IgD-negative memory B cell (primary cell): ENCODE measurements at regions not wholly inside any gene's neighbourhood (a gene's known extent, or its start where the extent isn't known, plus 50 kb on each side); places are given as distances from the start of the nearest gene placed in this dataset.
"Not testable (repeated sequence)": the region's sequence is repeated elsewhere in the genome, so short reads cannot be mapped to it uniquely, and the experiment has no call there.

Source experiments
- H3K27ac Mint-ChIP-seq, 3 donors: one replicate each; pipeline ENCODE4 v1.8.0; 2020 to 2022; ENCODE audit warnings: mild to moderate bottlenecking in 3 of 3, mixed read lengths in 3 of 3, moderate library complexity in 1 of 3
- H3K27me3 Mint-ChIP-seq: one replicate; pipeline ENCODE4 v1.8.0; 2021; ENCODE audit warnings: mixed read lengths
- H3K36me3 Mint-ChIP-seq: one replicate; pipeline ENCODE4 v1.8.0; 2020; ENCODE audit warnings: mild to moderate bottlenecking, mixed read lengths
- H3K4me1 Mint-ChIP-seq, 3 donors: one replicate each; pipeline ENCODE4 v1.8.0; 2020 to 2022; ENCODE audit warnings: mixed read lengths in 3 of 3, mild to moderate bottlenecking in 1 of 3
- H3K4me3 Mint-ChIP-seq, 4 donors: one replicate each; pipeline ENCODE4 v1.8.0; 2020 to 2022; ENCODE audit warnings: mild to moderate bottlenecking in 4 of 4, mixed read lengths in 4 of 4, moderate library complexity in 3 of 4
- H3K9me3 Mint-ChIP-seq, 3 donors: one replicate each; pipeline ENCODE4 v1.8.0; 2020 to 2021; ENCODE audit warnings: mixed read lengths in 3 of 3, mild to moderate bottlenecking in 1 of 3

DNA sequence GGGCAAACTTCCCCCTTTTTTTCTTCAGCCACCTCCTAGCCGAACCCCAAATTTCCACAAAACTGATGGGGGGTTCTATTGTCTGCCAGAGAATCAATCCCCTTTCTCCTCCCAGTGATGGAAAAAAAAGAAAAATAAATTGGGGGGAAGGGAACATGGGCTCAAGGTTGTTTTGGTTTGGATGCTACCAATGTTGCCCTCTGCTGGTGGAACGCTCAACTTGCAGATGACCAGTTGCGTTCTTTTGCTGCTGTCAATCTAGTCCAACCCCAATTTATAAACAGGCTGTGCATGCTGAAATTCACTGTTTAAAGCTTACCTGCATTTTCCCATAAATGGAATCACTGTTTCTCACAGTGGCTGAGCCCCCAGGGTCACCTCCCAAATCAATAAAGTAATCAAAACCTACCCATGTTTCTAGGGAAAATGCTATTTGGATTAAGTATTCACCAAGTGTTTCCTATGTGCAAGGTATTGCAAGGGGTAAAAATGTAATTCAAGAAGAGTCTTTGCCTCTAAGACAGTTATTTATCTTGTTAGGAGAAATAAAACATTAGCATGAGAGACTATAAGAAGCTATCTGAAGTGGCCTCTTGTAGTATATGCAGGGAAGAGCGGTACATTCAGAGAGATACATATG lies 116.7 kb upstream of the TMEM164 start:
- Mint-ChIP-seq H3K27ac (no peak overlapping the region), H3K4me1 (peaks cover 23 to 33% (median 27%) of the 10 kb centered on the region in 3 donors), H3K9me3 (no peaks in the 10 kb centered on the region), H3K4me3 (no peak overlapping the region), H3K27me3 (no peaks in the 10 kb centered on the region), H3K36me3 (no peaks in the 10 kb centered on the region)

- no peaks in the 10 kb centered on the region for H3K36me3 Mint-ChIP-seq
- H3K27me3 Mint-ChIP-seq: no peaks in the 10 kb centered on the region
- H3K9me3 Mint-ChIP-seq: no peaks in the 10 kb centered on the region
- peaks cover 25 to 33% (median 31%) of the 10 kb centered on the region in 3 donors for H3K4me1 Mint-ChIP-seq
- H3K4me3 Mint-ChIP-seq: peak overlapping the region; percentile 21 to 39 (median 34)
- H3K27ac Mint-ChIP-seq: peak overlapping the region; percentile 44 to 85 (median 50)
Measured at GRCh38 chrX:109889289-109890006, 113.5 kb upstream of the TMEM164 start.

GRCh38 chrX:109890300-109890699 lies 112.6 kb upstream of the TMEM164 start:
- Mint-ChIP-seq H3K4me1 (peaks cover 25 to 33% (median 31%) of the 10 kb centered on the region in 3 donors), H3K27me3 (no peaks in the 10 kb centered on the region), H3K4me3 (peak overlapping the region in 1 of 4 donors; percentile 59), H3K36me3 (no peaks in the 10 kb centered on the region), H3K9me3 (no peaks in the 10 kb centered on the region), H3K27ac (peak overlapping the region in 1 of 3 donors; percentile 18)

GRCh38 chrX:109890910-109891502 lies 111.9 kb upstream of the TMEM164 start:
- no peaks in the 10 kb centered on the region for H3K36me3 Mint-ChIP-seq
- H3K4me3 Mint-ChIP-seq: no peak overlapping the region

GRCh38 chrX:109896024-109896423 lies 106.9 kb upstream of the TMEM164 start:
- H3K36me3 Mint-ChIP-seq, H3K4me1 Mint-ChIP-seq, H3K27ac Mint-ChIP-seq, H3K9me3 Mint-ChIP-seq, H3K4me3 Mint-ChIP-seq, H3K27me3 Mint-ChIP-seq: not testable (repeated sequence)

More at GRCh38 chrX:109890910-109891502, 111.9 kb upstream of the TMEM164 start:
- peaks cover 25 to 31% (median 31%) of the 10 kb centered on the region in 3 donors for H3K4me1 Mint-ChIP-seq
- no peaks in the 10 kb centered on the region for H3K27me3 Mint-ChIP-seq
- no peaks in the 10 kb centered on the region for H3K9me3 Mint-ChIP-seq
- no peak overlapping the region for H3K27ac Mint-ChIP-seq

DNA sequence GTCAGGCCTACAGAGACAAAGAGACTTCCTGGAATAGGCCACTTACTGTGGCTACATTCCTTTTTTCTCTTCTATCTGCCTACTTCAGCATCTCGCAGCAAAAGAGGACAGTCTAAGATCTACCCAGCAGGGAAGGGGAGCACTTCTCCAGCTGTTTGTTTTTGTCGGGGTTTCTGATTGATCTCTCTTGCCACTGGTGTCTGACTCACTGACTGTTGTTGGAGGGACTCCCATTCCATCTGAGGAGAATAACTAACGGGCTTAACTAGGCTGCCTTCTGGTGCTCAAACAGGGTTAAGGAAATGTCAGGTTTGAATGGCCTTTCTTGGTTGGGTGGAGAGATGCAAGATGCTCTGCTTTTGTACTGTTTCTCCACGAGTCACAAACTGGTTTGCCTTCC lies 100.2 kb upstream of the TMEM164 start:
- Mint-ChIP-seq H3K9me3 (peaks cover 0 to 2% (median 0%) of the 10 kb centered on the region in 3 donors), H3K36me3 (no peaks in the 10 kb centered on the region), H3K27me3 (peaks cover 8% of the 10 kb centered on the region), H3K4me1 (no peaks in the 10 kb centered on the region), H3K27ac (no peak overlapping the region), H3K4me3 (no peak overlapping the region)

DNA sequence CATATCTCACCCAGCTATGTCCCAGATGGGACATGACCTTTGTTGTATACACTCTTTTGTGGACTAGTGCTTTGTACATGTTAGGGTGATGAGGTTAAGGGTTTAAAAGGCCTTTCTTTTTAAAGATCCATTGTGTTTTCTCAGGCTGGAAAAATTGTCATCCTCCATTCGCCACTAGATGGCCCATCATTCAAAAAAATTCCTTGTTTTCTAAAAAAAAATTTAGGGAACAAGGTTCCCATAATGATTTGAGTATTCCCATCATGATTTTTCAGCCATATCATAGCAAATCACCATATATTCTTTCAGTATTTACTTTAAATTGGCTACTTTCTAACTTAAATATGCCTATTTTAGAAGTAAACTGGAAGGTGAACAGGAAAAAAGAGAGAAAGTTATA lies 91.9 kb upstream of the TMEM164 start:
- H3K4me1 Mint-ChIP-seq: no peaks in the 10 kb centered on the region

GRCh38 chrX:109912993-109913392 lies 89.9 kb upstream of the TMEM164 start:
- not testable (repeated sequence) for H3K36me3 Mint-ChIP-seq, H3K27ac Mint-ChIP-seq, H3K4me1 Mint-ChIP-seq, H3K9me3 Mint-ChIP-seq, H3K27me3 Mint-ChIP-seq, H3K4me3 Mint-ChIP-seq

More for the DNA sequence above, 91.9 kb upstream of the TMEM164 start:
- no peak overlapping the region for H3K27ac Mint-ChIP-seq
- H3K27me3 Mint-ChIP-seq: peaks cover 5% of the 10 kb centered on the region
- H3K9me3 Mint-ChIP-seq: no peaks in the 10 kb centered on the region
- no peaks in the 10 kb centered on the region for H3K36me3 Mint-ChIP-seq
- H3K4me3 Mint-ChIP-seq: no peak overlapping the region

- no peaks in the 10 kb centered on the region for H3K9me3 Mint-ChIP-seq
- peaks cover under 1% of the 10 kb centered on the region for H3K27me3 Mint-ChIP-seq
- no peaks in the 10 kb centered on the region for H3K4me1 Mint-ChIP-seq
- no peaks in the 10 kb centered on the region for H3K36me3 Mint-ChIP-seq
- H3K4me3 Mint-ChIP-seq: no peak overlapping the region
- H3K27ac Mint-ChIP-seq: no peak overlapping the region
Measured at GRCh38 chrX:109914114-109914849, 88.6 kb upstream of the TMEM164 start.

DNA sequence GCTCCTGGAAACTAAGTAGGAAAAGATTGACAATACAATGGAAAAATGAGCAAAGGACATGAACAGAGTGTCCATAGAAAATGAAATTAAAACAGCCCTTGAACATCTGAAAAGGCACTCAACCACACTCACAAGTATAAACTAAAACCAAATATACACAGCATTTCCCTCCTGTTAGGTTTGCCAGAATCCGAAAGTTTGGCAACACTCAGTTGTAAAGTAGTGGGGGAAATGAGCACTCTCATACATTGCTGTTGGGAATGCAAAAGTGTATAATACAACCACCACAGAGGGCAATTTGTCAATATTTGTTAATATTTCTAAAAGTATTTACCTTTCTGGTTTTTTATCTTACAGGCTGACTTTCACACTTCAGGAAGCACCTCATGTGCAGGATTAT lies 84.2 kb upstream of the TMEM164 start:
- peaks cover 1% of the 10 kb centered on the region for H3K27me3 Mint-ChIP-seq

DNA sequence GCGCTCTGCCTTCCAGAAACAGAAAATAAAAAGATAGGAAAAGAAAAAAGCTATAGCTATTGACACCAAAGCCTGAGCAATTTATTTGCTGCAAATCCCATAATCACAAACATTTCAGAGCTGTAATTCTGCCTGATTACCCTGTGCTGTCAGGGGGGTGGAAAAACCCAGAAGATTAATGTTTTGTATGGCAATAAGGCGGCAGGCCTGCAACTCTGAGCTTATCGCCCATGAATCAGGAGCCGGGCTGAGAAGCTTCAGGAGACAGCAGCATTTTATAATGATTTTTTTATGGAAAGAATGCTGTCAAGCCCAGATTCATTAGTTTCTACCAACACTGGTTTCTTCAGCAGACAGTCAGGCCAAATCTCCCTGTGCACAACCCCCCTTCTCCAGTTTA lies 82.6 kb upstream of the TMEM164 start:
- H3K4me1 Mint-ChIP-seq: peaks cover 0 to 2% (median 0%) of the 10 kb centered on the region in 3 donors
- peaks cover 1% of the 10 kb centered on the region for H3K27me3 Mint-ChIP-seq
- H3K4me3 Mint-ChIP-seq: no peak overlapping the region
- H3K27ac Mint-ChIP-seq: no peak overlapping the region
- no peaks in the 10 kb centered on the region for H3K36me3 Mint-ChIP-seq
- H3K9me3 Mint-ChIP-seq: no peaks in the 10 kb centered on the region

More for the DNA sequence above, 84.2 kb upstream of the TMEM164 start:
- Mint-ChIP-seq H3K27ac (no peak overlapping the region), H3K4me1 (peaks cover 0 to 2% (median 0%) of the 10 kb centered on the region in 3 donors), H3K36me3 (no peaks in the 10 kb centered on the region), H3K4me3 (no peak overlapping the region), H3K9me3 (no peaks in the 10 kb centered on the region)

DNA sequence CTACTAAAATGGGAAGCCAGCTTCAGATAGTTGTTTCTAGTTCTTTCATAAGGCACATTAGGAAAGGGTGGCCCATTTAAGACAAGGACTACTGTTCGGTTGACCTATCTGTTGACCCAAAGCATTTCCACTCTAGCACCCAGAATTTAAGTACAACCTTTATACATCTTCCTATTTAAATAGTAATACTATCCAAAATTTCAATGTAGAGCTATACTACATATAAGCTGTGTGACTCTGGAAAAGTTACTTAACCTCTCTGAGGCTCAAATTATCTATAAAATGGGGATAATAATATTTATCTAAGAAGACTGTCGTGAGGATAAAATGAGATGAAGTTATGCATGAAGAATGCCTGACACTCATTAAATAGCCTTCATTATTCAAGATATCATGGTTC lies 82.0 kb upstream of the TMEM164 start:
- Mint-ChIP-seq H3K27me3 (peaks cover 1% of the 10 kb centered on the region), H3K4me3 (no peak overlapping the region), H3K36me3 (no peaks in the 10 kb centered on the region), H3K27ac (no peak overlapping the region), H3K9me3 (no peaks in the 10 kb centered on the region), H3K4me1 (peaks cover 0 to 2% (median 0%) of the 10 kb centered on the region in 3 donors)

DNA sequence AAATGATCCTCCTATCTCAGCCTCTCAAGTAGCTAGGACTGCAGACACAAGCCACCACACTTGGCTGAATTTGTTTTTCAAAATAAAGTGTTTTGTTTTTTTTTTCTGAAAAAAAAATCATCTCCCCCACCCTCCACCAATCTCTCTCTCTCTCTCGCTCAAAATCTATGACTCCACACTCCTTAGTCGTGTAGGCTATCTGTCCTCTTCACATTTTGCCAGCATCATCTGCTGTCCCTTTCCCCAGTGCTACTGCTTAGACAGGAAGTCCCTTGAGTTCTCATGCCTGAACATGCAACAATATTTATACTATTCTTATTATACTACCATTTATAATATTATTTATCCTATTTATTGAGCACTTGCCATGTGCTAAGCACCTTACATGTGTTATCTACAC lies 80.7 kb upstream of the TMEM164 start:
- Mint-ChIP-seq H3K27ac (no peak overlapping the region), H3K27me3 (peaks cover 1% of the 10 kb centered on the region), H3K4me3 (no peak overlapping the region), H3K4me1 (peaks cover 0 to 2% (median 0%) of the 10 kb centered on the region in 3 donors), H3K9me3 (no peaks in the 10 kb centered on the region), H3K36me3 (no peaks in the 10 kb centered on the region)

DNA sequence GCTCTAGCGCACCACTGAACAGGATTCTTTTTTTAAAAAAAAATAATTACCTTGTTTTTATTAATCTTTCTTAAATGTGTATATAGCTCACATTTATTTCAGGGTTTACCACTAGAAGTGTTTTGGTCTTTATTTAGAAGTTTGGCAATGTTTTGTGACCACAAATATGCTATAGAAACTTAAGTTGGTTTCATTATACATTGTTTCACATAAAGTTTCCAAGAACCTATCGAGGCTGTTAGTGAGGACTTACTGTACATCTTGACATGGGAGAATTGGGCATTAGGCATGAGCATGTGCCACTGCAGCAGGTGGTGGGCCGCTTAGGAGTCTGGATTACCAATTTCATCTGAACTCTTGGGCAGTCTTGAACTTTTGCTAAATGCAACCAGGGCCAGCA lies 77.9 kb upstream of the TMEM164 start:
- not testable (repeated sequence) for H3K36me3 Mint-ChIP-seq, H3K27ac Mint-ChIP-seq, H3K9me3 Mint-ChIP-seq, H3K27me3 Mint-ChIP-seq, H3K4me1 Mint-ChIP-seq, H3K4me3 Mint-ChIP-seq

DNA sequence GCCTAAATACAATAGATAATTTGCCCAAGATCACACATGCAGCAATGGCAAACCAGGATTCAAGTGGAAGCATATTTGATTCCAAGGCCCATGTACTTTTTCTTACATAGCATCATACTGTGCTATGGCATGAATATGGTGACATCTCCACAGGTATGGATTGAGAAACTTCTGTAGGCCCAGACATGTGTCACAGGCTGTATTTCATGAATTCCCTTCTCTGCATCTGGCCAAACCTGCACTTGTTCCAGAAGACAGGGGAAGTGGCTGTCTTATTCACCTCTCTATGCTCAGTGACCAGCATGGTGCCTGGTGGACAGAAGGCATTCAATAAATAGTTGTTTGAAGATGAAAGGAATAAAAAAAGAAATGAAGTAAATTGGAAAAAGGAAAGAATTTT lies 77.3 kb upstream of the TMEM164 start:
- Mint-ChIP-seq H3K36me3 (no peaks in the 10 kb centered on the region), H3K4me1 (peaks cover 0 to 2% (median 0%) of the 10 kb centered on the region in 3 donors), H3K27ac (no peak overlapping the region), H3K9me3 (no peaks in the 10 kb centered on the region), H3K4me3 (no peak overlapping the region), H3K27me3 (peaks cover 1% of the 10 kb centered on the region)
